HEK293 (cell line): ENCODE measurements at regions not wholly inside any gene's neighbourhood (a gene's known extent, or its start where the extent isn't known, plus 50 kb on each side); places are given as distances from the start of the nearest gene placed in this dataset.

ENCODE experiments used
- CTCF ChIP-seq: fragments of 450-650 bp; formaldehyde crosslinking; IDR thresholded peaks from 2 replicates; pipeline ENCODE4 v1.5.1; 2016; ENCODE audit warnings: missing biosample characterization, missing genetic modification characterization
- PBX3 ChIP-seq: sonication (generic); formaldehyde crosslinking; IDR thresholded peaks from 2 replicates; pipeline ENCODE4 v1.8.1; 2022; ENCODE audit warnings: mild to moderate bottlenecking, moderate library complexity, missing genetic modification reagents
- ZNF280C ChIP-seq: fragments of 450-650 bp; formaldehyde crosslinking; IDR thresholded peaks from 2 replicates; pipeline ENCODE4 v1.5.1; 2016; ENCODE audit warnings: missing biosample characterization, missing genetic modification characterization
- ZNF416 ChIP-seq: fragments of 450-650 bp; formaldehyde crosslinking; IDR thresholded peaks from 2 replicates; pipeline ENCODE4 v1.5.1; 2016; ENCODE audit warnings: missing biosample characterization, missing genetic modification characterization
- ZNF560 ChIP-seq: fragments of 450-650 bp; formaldehyde crosslinking; IDR thresholded peaks from 2 replicates; pipeline ENCODE4 v1.5.1; 2017; ENCODE audit warnings: missing biosample characterization, missing genetic modification characterization, borderline replicate concordance
- ZNF76 ChIP-seq: fragments of 450-650 bp; formaldehyde crosslinking; IDR thresholded peaks from 2 replicates; pipeline ENCODE4; 2016; ENCODE audit warnings: low read depth, missing biosample characterization, missing genetic modification characterization, borderline replicate concordance
- ZNF776 ChIP-seq: fragments of 450-650 bp; formaldehyde crosslinking; IDR thresholded peaks from 2 replicates; pipeline ENCODE4 v1.5.0; 2017; ENCODE audit warnings: missing biosample characterization, missing genetic modification characterization, borderline replicate concordance

GRCh38 chr2:107576991-107577390 lies 249.7 kb upstream of the RGPD4 start:
- TF ChIP-seq ZNF280C (tag by site-specific recombination) (no peak), ZNF560 (tag by site-specific recombination) (no peak), CTCF (tag by site-specific recombination) (no peak), ZNF776 (tag by site-specific recombination) (no peak), PBX3 (CRISPR knock-in tag) (no peak), ZNF416 (tag by site-specific recombination) (no peak), ZNF76 (tag by site-specific recombination) (no peak)
